ENCODE measurements at regions not wholly inside any gene's neighbourhood (a gene's known extent, or its start where the extent isn't known, plus 50 kb on each side); places are given as distances from the start of the nearest gene placed in this dataset.
"Not testable (repeated sequence)": the region's sequence is repeated elsewhere in the genome, so short reads cannot be mapped to it uniquely, and the experiment has no call there.

- no peak for DNase-seq (ENCODE audit: low read depth in 2 of 3, low spot score in 2 of 3)
Observed at GRCh38 chr1:199861020-199861795, 166.3 kb upstream of the NR5A2 start.

GRCh38 chr1:199862047-199862446 is 165.5 kb upstream of the NR5A2 start:
- no peak for DNase-seq (ENCODE audit: low read depth in 2 of 3, low spot score in 2 of 3)

GRCh38 chr1:199866210-199866617 is 161.3 kb upstream of the NR5A2 start:
- no peak for DNase-seq (ENCODE audit: low read depth in 2 of 3, low spot score in 2 of 3)

- DNase-seq (ENCODE audit: low read depth in 2 of 3, low spot score in 2 of 3), result no peak
Observed at GRCh38 chr1:199867601-199868000, 159.9 kb upstream of the NR5A2 start.

- DNase-seq (ENCODE audit: low read depth in 2 of 3, low spot score in 2 of 3), result no peak
Observed at GRCh38 chr1:199868777-199869176, 158.7 kb upstream of the NR5A2 start.

GRCh38 chr1:199875337-199875736 is 152.2 kb upstream of the NR5A2 start:
- no peak for DNase-seq (ENCODE audit: low read depth in 2 of 3, low spot score in 2 of 3)

GRCh38 chr1:199875856-199876255 is 151.7 kb upstream of the NR5A2 start:
- DNase-seq (ENCODE audit: low read depth in 2 of 3, low spot score in 2 of 3), result no peak

GRCh38 chr1:199877526-199878384 is 149.8 kb upstream of the NR5A2 start:
- DNase-seq (ENCODE audit: low read depth in 2 of 3, low spot score in 2 of 3), result no peak

- no peak for DNase-seq (ENCODE audit: low read depth in 2 of 3, low spot score in 2 of 3)
Observed at GRCh38 chr1:199878823-199879222, 148.7 kb upstream of the NR5A2 start.

- DNase-seq (ENCODE audit: low read depth in 2 of 3, low spot score in 2 of 3), result no peak
Observed at GRCh38 chr1:199898654-199899053, 128.9 kb upstream of the NR5A2 start.

- no peak for DNase-seq (ENCODE audit: low read depth in 2 of 3, low spot score in 2 of 3)
Observed at GRCh38 chr1:199901341-199901740, 126.2 kb upstream of the NR5A2 start.

- no peak for DNase-seq (ENCODE audit: low read depth in 2 of 3, low spot score in 2 of 3)
Observed at GRCh38 chr1:199907361-199907760, 120.1 kb upstream of the NR5A2 start.

GRCh38 chr1:199909137-199909536 is 118.4 kb upstream of the NR5A2 start:
- no peak for DNase-seq (ENCODE audit: low read depth in 2 of 3, low spot score in 2 of 3)

GRCh38 chr1:199913318-199913717 is 114.2 kb upstream of the NR5A2 start:
- DNase-seq (ENCODE audit: low read depth in 2 of 3, low spot score in 2 of 3), result no peak

GRCh38 chr1:199914546-199914945 is 113.0 kb upstream of the NR5A2 start:
- DNase-seq (ENCODE audit: low read depth in 2 of 3, low spot score in 2 of 3), result no peak

- no peak for DNase-seq (ENCODE audit: low read depth in 2 of 3, low spot score in 2 of 3)
Observed at GRCh38 chr1:199918196-199918769, 109.2 kb upstream of the NR5A2 start.

GRCh38 chr1:199920635-199921034 is 106.9 kb upstream of the NR5A2 start:
- no peak for DNase-seq (ENCODE audit: low read depth in 2 of 3, low spot score in 2 of 3)

GRCh38 chr1:199929556-199929955 is 98.0 kb upstream of the NR5A2 start:
- no peak for DNase-seq (ENCODE audit: low read depth in 2 of 3, low spot score in 2 of 3)

- DNase-seq (ENCODE audit: low read depth in 2 of 3, low spot score in 2 of 3), result not testable (repeated sequence)
Observed at GRCh38 chr1:199930067-199930466, 97.4 kb upstream of the NR5A2 start.

- no peak for DNase-seq (ENCODE audit: low read depth in 2 of 3, low spot score in 2 of 3)
Observed at GRCh38 chr1:199931666-199932377, 95.7 kb upstream of the NR5A2 start.

GRCh38 chr1:199932462-199932861 is 95.0 kb upstream of the NR5A2 start:
- DNase-seq (ENCODE audit: low read depth in 2 of 3, low spot score in 2 of 3), result no peak

Data from activated CD8-positive, alpha-beta memory T cell treated with anti-CD3 and anti-CD28 coated beads for 48 hours (primary cell).